ENCODE measurements at regions not wholly inside any gene's neighbourhood (a gene's known extent, or its start where the extent isn't known, plus 50 kb on each side); places are given as distances from the start of the nearest gene placed in this dataset.

DNA sequence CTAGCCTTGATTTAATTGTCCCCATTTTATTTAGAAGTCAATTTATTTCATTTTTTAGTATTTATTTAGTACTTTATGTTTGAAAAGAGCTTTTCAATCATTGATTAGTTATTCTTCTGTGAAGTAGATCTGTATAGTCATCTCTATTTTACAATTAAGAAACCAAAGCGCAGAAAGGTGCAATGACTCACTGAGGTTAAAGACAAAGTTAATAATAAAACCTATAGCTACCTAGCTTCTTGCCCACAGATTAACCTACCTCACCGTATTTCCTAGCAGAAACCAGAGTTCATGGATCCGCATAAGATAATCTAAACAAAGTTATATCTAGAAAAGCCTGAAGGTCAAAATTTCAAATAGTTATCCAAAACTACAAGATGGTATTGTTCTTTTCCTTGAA, 176.4 kb downstream of the GRIN2B start:
- Mint-ChIP-seq H3K4me3 (no peak overlapping the region), H3K36me3 (no peaks in the 10 kb centered on the region), H3K4me1 (no peaks in the 10 kb centered on the region), H3K9me3 (no peaks in the 10 kb centered on the region), H3K27ac (no peak overlapping the region), H3K27me3 (peaks cover 5% of the 10 kb centered on the region)

DNA sequence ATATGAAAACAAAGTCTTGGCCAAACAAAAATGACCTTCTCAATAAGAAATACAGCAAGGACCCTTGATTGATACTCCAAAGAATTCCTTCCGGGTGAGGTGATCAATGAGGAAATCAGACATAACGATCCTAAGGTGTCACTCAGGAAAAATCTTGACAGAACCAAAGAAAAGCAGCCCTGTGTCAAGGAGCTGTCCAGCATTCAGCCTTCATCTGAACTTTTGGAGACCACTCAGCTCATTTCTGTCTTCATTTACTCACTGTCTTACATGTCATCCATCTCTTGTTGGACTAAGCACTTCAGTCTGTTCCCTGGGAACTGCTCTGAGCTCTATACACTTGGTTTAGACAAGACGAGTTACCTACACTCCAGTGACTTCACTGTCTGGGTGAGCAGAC, 179.9 kb downstream of the GRIN2B start:
- Mint-ChIP-seq H3K27me3 (peaks cover 2% of the 10 kb centered on the region), H3K36me3 (no peaks in the 10 kb centered on the region), H3K9me3 (no peaks in the 10 kb centered on the region), H3K27ac (no peak overlapping the region), H3K4me1 (no peaks in the 10 kb centered on the region), H3K4me3 (no peak overlapping the region)

DNA sequence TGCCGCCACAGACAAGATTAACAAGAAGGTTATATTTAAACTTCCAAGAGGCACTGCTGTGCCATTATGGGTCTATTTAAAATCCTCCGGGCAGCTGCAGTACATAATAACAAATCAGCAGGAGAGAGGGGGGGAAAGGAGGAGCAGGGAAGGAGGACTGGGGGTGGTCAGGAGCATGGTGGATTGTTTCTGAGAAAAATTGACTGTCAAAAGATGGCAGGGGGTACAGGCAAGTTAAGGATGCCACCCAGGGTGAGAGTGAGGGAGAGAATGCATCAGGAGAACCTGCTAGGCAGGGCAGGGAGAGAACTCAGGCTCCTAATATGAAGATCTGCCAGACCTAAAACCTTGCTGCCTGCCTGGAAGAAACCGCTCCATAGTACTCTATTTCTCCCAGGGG, 181.8 kb downstream of the GRIN2B start:
- Mint-ChIP-seq H3K9me3 (peaks cover 7% of the 10 kb centered on the region), H3K4me1 (no peaks in the 10 kb centered on the region), H3K4me3 (no peak overlapping the region), H3K27ac (no peak overlapping the region), H3K27me3 (peaks cover 2% of the 10 kb centered on the region), H3K36me3 (no peaks in the 10 kb centered on the region)

DNA sequence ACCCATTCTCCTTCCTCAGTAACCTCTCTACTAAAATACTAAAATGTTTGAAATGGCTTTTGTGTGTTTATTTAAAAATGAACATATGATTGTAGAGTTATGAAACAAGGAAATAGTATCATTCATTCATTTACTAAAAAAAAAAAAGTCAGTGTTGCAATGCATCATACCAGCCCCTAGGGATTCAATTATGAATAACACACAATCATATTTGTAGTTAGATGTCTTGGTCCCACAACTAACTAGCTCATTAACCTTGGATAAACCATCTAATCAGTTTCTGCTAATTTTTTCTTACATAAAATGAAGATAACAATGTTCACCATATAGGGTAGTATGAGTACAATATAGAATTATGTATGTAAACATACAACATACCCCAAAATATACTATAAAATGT, 183.2 kb downstream of the GRIN2B start:
- no peaks in the 10 kb centered on the region for H3K4me1 Mint-ChIP-seq
- no peak overlapping the region for H3K27ac Mint-ChIP-seq

DNA sequence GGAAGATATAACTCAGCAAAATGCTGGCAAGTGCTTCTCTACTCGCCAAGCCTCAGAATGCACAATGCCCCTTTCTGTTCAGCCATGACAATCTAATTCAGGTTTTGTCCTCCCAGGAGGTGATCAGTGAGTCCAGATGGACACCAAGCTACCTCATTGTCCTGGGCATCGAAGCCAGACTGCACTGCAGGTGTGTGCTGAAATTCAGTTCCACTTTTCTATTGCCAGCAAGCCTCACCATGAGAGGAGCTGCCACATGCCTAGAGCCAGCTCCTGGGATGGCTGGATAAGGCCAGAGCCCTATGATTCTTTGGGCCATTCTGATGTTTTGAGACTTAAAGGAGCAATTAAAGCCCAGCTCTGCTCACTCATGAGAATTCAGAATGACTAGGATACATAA, 186.7 kb downstream of the GRIN2B start:
- Mint-ChIP-seq H3K27me3 (peaks cover 11% of the 10 kb centered on the region), H3K9me3 (peaks cover 7% of the 10 kb centered on the region), H3K4me3 (no peak overlapping the region), H3K36me3 (no peaks in the 10 kb centered on the region), H3K27ac (no peak overlapping the region), H3K4me1 (no peaks in the 10 kb centered on the region)

More for the DNA sequence above, 183.2 kb downstream of the GRIN2B start:
- peaks cover 7% of the 10 kb centered on the region for H3K9me3 Mint-ChIP-seq
- H3K4me3 Mint-ChIP-seq, result no peak overlapping the region
- H3K27me3 Mint-ChIP-seq, result peaks cover 2% of the 10 kb centered on the region
- no peaks in the 10 kb centered on the region for H3K36me3 Mint-ChIP-seq

DNA sequence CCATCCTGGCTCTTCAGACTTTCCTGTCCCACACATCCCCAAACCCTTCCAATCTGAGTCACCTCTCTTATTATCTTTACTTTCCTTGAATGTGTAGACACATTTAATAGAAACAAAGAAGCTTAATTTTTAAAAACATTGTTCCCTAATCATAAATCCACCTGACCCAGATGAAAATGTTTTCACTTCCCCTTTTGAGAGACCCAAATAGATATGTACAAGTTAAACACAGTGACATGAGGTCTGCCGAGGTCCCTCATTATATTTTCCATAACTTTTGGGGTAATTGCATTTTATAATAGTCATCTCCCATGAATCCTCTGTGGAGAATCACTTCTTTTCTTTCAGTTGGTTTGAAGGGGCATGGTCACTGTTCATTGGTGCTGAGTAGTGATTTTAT, 191.1 kb downstream of the GRIN2B start:
- no peak overlapping the region for H3K4me3 Mint-ChIP-seq
- no peaks in the 10 kb centered on the region for H3K36me3 Mint-ChIP-seq
- no peak overlapping the region for H3K27ac Mint-ChIP-seq
- peaks cover 13% of the 10 kb centered on the region for H3K27me3 Mint-ChIP-seq
- no peaks in the 10 kb centered on the region for H3K4me1 Mint-ChIP-seq
- peaks cover 5% of the 10 kb centered on the region for H3K9me3 Mint-ChIP-seq

DNA sequence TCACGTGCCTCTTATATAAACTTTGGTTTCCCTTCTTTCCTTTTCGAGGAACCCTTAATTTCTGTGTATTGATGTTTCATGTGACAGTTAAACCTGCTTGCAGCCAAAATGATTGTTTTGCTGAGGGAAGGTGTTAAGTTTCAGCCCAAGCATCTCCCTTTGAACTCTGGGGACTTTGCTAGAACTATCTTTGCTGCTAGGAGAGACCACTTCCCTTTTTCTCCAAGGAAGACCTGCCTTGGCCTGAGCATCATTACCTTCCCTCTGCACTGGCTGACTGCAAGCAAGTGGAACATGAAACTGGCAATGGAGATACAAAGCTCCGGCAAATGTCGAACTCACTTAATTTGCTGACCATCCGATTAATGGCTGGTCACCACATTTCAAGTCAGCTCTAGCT, 192.8 kb downstream of the GRIN2B start:
- Mint-ChIP-seq H3K27ac (no peak overlapping the region), H3K9me3 (no peaks in the 10 kb centered on the region), H3K27me3 (peaks cover 14% of the 10 kb centered on the region), H3K4me3 (no peak overlapping the region), H3K4me1 (no peaks in the 10 kb centered on the region), H3K36me3 (no peaks in the 10 kb centered on the region)

DNA sequence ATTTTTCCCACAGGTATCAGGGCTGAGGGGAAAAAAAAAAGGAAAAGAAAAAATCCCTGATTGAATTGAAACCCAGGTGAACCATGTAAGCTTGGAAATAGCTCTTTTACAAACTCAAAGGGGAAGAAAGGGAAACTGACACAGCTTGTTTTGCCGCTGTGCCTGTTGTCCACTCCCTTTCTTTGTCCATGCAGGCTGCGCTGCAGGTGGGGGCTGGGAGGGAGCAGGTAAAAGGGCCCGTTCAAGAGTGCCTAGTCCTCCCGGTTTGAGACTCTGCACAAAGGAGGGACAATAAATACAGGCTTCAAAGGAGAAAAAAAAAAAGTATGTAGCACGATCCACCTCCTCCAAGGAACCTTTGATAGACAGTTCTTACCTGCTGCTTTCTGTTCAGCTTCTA, 194.8 kb downstream of the GRIN2B start:
- Mint-ChIP-seq H3K27me3 (peaks cover 12% of the 10 kb centered on the region), H3K27ac (no peak overlapping the region), H3K4me1 (no peaks in the 10 kb centered on the region), H3K36me3 (no peaks in the 10 kb centered on the region), H3K9me3 (no peaks in the 10 kb centered on the region), H3K4me3 (no peak overlapping the region)

DNA sequence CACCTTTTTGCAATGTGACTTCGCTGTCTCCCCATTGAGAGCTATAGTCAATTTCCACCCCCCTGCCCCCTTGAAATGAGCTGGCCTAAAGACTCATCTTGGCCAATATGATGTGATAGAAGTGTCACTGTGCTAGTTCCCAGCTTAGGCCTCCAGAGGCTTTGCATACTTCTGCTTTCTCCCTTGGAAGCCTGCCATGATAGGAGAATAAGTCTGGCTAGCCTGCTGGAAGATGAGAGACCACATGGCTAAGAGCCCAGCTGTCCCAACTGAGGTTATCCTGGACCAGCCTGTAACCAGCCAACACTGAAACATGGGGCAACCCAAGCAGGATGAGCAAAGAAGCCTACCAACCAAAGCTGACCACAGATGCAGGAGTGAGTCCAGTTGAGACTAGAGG, 196.9 kb downstream of the GRIN2B start:
- peaks cover 5% of the 10 kb centered on the region for H3K27me3 Mint-ChIP-seq
- no peak overlapping the region for H3K4me3 Mint-ChIP-seq
- H3K9me3 Mint-ChIP-seq, result no peaks in the 10 kb centered on the region
- no peaks in the 10 kb centered on the region for H3K36me3 Mint-ChIP-seq
- no peaks in the 10 kb centered on the region for H3K4me1 Mint-ChIP-seq
- H3K27ac Mint-ChIP-seq, result no peak overlapping the region

DNA sequence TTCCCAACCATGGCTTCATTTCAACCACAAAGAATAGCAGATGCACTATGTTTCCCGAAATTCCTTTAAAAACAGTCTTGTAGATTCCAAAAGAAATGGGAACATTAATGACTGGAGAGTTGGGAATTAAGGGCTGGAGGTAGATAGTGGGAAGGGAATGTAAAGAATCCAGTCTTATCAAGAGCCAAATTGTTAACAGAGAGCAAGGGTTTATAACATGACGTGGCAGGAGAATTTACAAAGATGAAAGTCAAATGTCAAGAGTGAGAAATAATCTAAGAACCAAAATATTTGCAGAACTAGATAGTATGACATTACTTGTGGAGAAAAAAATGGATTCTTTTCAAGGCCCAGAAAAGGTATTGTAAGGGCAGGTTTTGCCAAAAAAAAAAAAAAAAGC, 200.9 kb downstream of the GRIN2B start:
- no peak overlapping the region for H3K4me3 Mint-ChIP-seq
- H3K27me3 Mint-ChIP-seq, result peaks cover 4% of the 10 kb centered on the region
- H3K27ac Mint-ChIP-seq, result no peak overlapping the region
- H3K4me1 Mint-ChIP-seq, result no peaks in the 10 kb centered on the region
- no peaks in the 10 kb centered on the region for H3K36me3 Mint-ChIP-seq
- no peaks in the 10 kb centered on the region for H3K9me3 Mint-ChIP-seq

DNA sequence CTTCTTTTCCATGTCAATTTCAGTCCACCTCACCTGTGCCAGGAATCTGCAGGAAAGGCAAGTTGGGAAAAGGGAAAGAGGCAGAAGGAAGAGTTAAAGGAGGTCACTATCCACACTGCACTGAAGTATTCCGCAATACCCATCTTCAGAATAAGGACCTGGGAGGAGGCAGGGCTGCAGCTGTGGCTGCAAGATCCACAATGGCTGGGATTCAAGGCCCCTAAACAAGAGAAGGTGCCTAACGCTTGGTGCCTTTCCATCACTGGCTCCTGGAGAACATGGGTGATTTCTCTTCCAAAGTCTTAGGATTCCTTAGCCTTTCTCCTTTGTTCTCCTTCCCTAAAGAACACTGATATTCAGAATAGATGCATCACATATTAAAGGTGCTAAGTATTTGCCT, 204.0 kb downstream of the GRIN2B start:
- Mint-ChIP-seq H3K36me3 (no peaks in the 10 kb centered on the region), H3K4me1 (no peaks in the 10 kb centered on the region), H3K4me3 (no peak overlapping the region), H3K27ac (no peak overlapping the region), H3K27me3 (peaks cover 2% of the 10 kb centered on the region), H3K9me3 (no peaks in the 10 kb centered on the region)

DNA sequence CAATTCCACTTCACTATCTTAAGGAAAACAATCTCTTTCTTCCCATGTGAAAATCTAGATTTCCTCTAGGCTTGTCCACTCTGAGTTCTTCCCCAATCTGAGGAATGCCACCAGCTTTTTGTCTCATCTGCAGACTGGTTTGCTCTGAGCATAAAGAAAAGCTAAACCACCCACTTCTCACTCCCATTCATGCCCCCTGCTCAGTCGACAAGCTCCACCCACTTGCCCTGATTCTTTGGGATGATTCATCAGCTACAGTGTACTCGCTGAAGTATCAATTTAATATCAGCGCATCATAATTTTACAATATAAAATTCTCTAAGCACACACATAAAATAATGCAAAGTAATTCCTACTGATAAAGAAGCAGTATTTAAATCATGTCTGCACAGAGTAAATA, 209.1 kb downstream of the GRIN2B start:
- Mint-ChIP-seq H3K4me1 (no peaks in the 10 kb centered on the region), H3K9me3 (no peaks in the 10 kb centered on the region), H3K27me3 (peaks cover 2% of the 10 kb centered on the region), H3K4me3 (no peak overlapping the region), H3K27ac (peak overlapping the region; percentile 49), H3K36me3 (no peaks in the 10 kb centered on the region)

DNA sequence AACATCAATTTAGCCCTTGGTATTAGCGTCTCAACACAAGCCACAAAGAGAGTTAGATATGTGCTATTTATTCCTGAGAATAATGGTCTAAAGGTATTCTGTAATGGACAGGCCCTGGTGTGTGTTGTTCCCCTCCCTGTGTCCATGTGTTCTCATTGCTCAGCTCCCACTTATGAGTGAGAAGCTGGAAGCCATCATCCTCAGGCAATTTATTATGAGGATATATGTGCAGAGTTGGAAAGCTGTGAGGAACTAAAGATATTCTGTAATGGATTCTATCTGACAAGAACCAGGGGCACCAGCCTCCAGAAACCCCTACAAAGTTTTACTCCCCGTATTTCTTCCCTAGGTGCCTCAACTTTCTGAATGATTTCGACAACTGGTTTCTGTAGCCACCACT, 210.8 kb downstream of the GRIN2B start:
- Mint-ChIP-seq H3K27me3 (no peaks in the 10 kb centered on the region), H3K4me3 (no peak overlapping the region), H3K9me3 (no peaks in the 10 kb centered on the region), H3K36me3 (no peaks in the 10 kb centered on the region), H3K27ac (no peak overlapping the region), H3K4me1 (no peaks in the 10 kb centered on the region)

DNA sequence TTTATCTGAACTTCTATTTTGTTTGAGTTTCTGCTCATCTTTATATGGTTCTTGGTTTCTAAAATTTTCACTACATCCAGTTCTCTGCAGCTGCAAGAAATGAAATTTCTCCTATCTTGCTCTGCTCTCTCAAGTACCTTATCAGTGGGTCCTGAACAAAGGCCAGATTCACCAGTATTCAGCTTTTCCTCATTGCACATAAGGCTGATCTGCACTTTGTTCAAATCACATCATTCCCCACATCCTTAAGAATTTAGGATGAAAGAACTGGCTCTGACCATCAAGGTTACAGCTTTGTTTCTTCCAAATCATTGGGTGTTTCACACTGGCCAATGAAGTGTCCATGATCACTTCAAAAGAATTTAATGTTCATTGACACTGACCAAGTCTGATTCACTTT, 211.4 kb downstream of the GRIN2B start:
- Mint-ChIP-seq H3K9me3 (no peaks in the 10 kb centered on the region), H3K36me3 (no peaks in the 10 kb centered on the region), H3K27ac (no peak overlapping the region), H3K4me1 (no peaks in the 10 kb centered on the region), H3K4me3 (no peak overlapping the region), H3K27me3 (no peaks in the 10 kb centered on the region)

DNA sequence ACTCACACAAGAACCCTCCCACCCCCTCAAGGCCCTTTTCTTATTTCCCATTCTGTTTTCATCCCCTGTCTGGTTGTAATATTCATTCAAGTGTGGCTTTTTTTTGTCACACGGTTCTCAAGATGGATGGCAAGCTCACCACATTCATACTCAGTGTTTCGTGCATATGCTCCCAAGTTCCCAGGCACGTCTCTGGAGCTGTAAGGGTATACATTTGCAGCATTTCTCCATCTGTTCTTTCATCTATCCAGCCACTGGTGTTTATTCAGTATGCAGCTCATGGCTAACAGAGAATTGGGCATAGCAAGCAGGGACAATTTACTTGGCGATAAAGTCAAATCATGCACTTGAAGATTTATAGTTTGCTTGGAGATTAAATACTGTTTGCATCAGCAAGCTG, 212.1 kb downstream of the GRIN2B start:
- Mint-ChIP-seq H3K4me1 (no peaks in the 10 kb centered on the region), H3K9me3 (no peaks in the 10 kb centered on the region), H3K36me3 (no peaks in the 10 kb centered on the region), H3K4me3 (no peak overlapping the region), H3K27ac (no peak overlapping the region), H3K27me3 (peaks cover 1% of the 10 kb centered on the region)

DNA sequence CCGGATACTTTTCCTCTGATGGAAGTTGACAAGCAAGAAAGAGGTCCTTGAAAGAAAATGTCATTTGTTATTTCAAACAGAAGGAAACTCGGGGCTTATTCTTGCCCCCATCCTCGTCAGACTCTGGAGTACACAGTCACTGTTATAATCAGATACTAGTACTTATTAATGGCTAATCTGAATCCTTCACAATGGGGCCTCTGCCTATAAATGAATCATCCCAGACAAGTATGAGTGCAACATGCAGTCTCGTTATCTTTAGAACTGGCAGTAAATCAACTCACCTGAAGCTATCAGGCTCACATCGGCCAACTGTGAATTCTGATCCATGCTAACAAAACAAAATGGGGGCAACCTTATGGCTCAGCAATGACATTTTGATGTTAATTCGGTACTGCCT, 216.7 kb downstream of the GRIN2B start:
- Mint-ChIP-seq H3K27me3 (peaks cover 1% of the 10 kb centered on the region), H3K27ac (no peak overlapping the region), H3K9me3 (no peaks in the 10 kb centered on the region), H3K4me3 (no peak overlapping the region), H3K36me3 (no peaks in the 10 kb centered on the region), H3K4me1 (no peaks in the 10 kb centered on the region)

DNA sequence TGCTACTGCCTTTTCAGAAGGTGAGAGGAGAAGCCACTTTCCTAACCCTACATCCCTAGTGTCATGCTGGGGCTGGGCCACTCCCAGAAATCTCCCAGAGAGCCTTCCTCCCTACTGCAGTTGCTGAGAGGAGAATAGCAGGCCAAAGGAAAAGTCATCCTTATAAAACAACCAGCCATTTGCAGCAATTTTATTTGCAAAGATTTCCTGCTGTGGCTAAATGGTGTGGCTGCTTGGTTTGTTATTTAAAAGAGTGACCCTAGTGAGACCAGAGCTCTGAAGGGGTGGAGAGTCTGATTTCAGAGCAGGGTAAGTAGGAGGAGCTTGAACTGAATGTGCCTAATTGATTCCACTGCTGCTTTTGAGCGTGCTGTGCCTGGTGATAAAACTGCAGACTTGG, 232.0 kb downstream of the GRIN2B start:
- Mint-ChIP-seq H3K27me3 (peaks cover 9% of the 10 kb centered on the region), H3K4me3 (no peak overlapping the region), H3K27ac (no peak overlapping the region), H3K9me3 (no peaks in the 10 kb centered on the region), H3K36me3 (no peaks in the 10 kb centered on the region), H3K4me1 (no peaks in the 10 kb centered on the region)

Measured in activated naive CD4-positive, alpha-beta T cell treated with anti-CD3 and anti-CD28 coated beads, Interleukin-2, amount 50 U/mL, for 24 hours (primary cell).